ENCODE measurements at regions not wholly inside any gene's neighbourhood (a gene's known extent, or its start where the extent isn't known, plus 50 kb on each side); places are given as distances from the start of the nearest gene placed in this dataset.

DNA sequence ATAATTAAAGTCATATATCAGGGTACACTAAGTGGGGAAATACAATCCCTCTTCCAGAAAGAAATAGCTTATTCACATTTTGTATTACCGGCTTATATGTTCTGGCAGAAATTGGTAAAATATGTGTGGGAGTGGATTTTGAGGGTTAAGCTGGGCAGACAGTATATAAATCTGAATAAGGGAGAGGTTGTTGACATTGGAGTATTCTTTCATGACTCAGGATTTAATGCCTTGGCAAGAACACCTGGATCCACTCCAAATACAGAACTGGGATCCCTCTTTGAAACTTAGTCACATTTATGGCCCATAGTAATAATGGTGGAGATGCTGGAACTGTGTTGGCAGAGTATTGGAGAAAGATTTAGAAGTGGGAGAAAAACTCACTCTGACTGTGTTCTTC, 54.3 kb upstream of the TET2 start:
- DNase-seq (ENCODE audit: low read depth): peak; percentile 78
- Histone ChIP-seq H3K4me3 (ENCODE audit: low read length) (no peak overlapping the region), H3K27me3 (replicated peaks; ENCODE audit: control insufficient read depth, insufficient read depth, low read length) (no peaks in the 10 kb centered on the region), H3K36me3 (ENCODE audit: control insufficient read depth, insufficient read depth, low read length, severe bottlenecking) (no peaks in the 10 kb centered on the region), H3K4me1 (ENCODE audit: control insufficient read depth, insufficient read depth, low read length) (no peaks in the 10 kb centered on the region), H3K9ac (ENCODE audit: low read length) (no peak overlapping the region), H3K9me3 (ENCODE audit: control insufficient read depth, low read length) (peaks cover 24% of the 10 kb centered on the region)

DNA sequence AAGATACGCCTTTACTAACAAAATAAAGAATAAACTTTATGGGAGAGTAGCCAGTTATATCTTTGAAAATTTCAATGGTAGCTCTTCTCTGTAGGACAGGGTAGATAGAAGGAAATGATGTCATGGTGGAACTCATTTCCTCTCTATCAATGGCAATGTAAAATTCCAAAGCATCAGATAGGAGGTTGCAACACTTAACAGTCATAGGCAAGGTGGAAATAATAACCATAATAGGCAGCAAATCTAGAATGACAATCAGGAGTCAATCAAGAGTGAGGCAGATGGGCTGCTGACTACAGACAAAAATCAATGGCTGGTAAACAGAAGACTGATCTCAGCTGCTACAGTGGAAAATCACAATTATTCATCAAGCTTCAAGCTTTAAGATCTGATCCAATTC, 53.9 kb upstream of the TET2 start:
- peaks cover 25% of the 10 kb centered on the region for H3K9me3 ChIP-seq (ENCODE audit: control insufficient read depth, low read length)
- no peaks in the 10 kb centered on the region for H3K27me3 ChIP-seq (replicated peaks; ENCODE audit: control insufficient read depth, insufficient read depth, low read length)
- no peak for DNase-seq (ENCODE audit: low read depth)
- H3K36me3 ChIP-seq (ENCODE audit: control insufficient read depth, insufficient read depth, low read length, severe bottlenecking): no peaks in the 10 kb centered on the region
- H3K4me1 ChIP-seq (ENCODE audit: control insufficient read depth, insufficient read depth, low read length): no peaks in the 10 kb centered on the region
- H3K9ac ChIP-seq (ENCODE audit: low read length): no peak overlapping the region
- H3K4me3 ChIP-seq (ENCODE audit: low read length): no peak overlapping the region

DNA sequence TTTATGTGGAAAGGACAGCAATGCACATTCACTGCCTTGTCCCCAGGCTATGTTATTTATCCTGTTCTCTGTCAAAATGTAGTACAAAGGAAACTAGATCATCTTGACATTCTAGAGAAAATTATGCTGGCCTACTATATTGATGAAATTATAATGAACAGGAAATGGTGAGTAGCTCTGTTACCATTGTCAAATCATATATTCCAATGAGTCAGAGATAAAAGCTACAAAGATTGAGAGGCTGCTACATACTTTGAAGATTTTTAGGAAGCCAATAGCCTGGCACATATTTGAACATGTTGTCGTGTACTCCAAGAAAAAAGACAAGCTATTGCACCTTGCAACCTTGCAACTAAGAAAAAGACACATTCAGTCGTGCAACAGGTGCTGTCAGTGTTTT, 52.7 kb upstream of the TET2 start:
- no peak for DNase-seq (ENCODE audit: low read depth)
- Histone ChIP-seq H3K4me3 (ENCODE audit: low read length) (no peak overlapping the region), H3K27me3 (replicated peaks; ENCODE audit: control insufficient read depth, insufficient read depth, low read length) (no peaks in the 10 kb centered on the region), H3K9ac (ENCODE audit: low read length) (no peak overlapping the region), H3K36me3 (ENCODE audit: control insufficient read depth, insufficient read depth, low read length, severe bottlenecking) (no peaks in the 10 kb centered on the region), H3K4me1 (ENCODE audit: control insufficient read depth, insufficient read depth, low read length) (no peaks in the 10 kb centered on the region), H3K9me3 (ENCODE audit: control insufficient read depth, low read length) (peaks cover 25% of the 10 kb centered on the region)

All from adipocyte (in vitro differentiated cells).